LoVo (cell line): ENCODE measurements at regions not wholly inside any gene's neighbourhood (a gene's known extent, or its start where the extent isn't known, plus 50 kb on each side); places are given as distances from the start of the nearest gene placed in this dataset.
"Not testable (repeated sequence)": the region's sequence is repeated elsewhere in the genome, so short reads cannot be mapped to it uniquely, and the experiment has no call there.

ENCODE experiments used
- DNase-seq: peaks from one replicate; pipeline ENCODE4 v3.0.0-alpha.2; 2016; ENCODE audit warnings: low spot score

DNA sequence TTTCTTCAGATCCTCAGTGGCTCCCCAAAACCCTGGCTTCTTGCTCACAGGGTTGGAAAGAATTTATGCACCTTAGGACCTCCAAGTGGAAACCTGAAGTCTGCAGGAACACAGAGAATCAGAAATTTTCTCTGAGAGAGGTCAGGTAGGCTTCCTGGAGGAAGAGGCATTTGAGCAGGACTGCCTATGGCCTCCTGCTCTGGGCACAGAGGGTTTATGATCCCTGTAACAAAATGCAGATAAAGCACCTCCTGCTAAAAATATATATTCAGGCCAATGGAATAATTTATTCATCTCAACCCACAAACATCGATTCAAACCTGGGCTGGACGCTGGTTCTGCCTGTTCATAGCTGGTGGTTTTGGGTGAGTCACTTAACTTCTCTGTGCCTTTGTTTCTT is 68.1 kb upstream of the FGF3 start:
- DNase-seq = no peak

- no peak for DNase-seq
Observed at GRCh38 chr11:69887841-69888427, 68.7 kb upstream of the FGF3 start.

DNA sequence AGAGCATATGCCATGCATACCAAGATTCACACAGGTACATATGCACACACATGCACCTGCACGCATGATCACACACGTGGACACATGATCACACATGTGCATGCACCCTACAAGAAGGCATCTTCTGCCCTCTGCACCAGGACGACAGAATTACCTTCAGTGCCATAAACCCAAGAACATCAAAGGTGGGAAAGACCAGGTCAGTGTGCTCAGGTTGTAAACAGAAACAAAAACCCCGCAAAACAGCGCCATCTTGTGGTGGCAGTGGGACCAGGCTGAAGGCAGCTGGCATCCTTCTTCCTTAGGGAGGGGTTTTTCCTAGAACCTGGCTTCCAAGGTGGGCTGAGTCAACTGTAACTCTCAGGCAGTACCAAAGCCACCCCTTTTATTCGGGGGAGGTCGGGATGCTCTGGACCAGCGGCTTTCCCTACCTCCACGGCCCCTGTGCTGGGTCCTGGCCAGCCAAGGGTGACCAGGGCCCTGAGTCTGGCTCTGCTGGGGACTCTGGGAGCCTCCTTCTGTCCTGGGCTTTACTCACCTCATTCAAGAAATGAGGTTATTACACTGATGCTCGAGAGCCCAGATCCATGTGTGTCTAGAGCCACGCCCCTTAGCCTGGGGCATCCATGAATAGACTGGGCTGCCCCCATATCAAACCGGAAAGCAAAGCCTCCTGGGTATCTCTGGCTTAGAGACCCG is 69.4 kb upstream of the FGF3 start:
- DNase-seq = peak; percentile 74

GRCh38 chr11:69889400-69890318 is 70.4 kb upstream of the FGF3 start:
- DNase-seq = no peak

DNA sequence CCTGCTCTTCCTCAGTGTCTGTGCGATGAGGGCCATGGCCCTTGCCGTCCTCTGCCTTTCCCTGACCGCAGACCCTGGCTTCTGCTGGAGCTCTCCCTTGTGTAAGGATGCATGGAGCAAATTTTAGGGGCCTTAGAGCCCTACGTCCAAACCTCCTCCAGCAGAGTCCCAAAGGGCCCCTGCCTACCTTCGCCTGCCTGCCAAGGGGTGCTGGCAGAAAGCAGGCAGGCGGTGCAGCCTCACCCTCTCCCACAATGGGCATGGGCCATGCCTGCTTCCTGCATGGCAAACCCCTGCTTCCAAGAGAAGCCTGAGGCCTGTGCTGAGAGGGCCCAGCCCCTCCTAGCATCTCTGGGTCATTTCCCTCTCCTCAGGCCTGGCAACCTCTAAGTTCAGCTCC is 71.3 kb upstream of the FGF3 start:
- DNase-seq = no peak

GRCh38 chr11:69891421-69892236 is 72.4 kb upstream of the FGF3 start:
- DNase-seq = no peak

GRCh38 chr11:69892237-69892985 is 73.2 kb upstream of the FGF3 start:
- no peak for DNase-seq

GRCh38 chr11:69892986-69893555 is 73.9 kb upstream of the FGF3 start:
- DNase-seq = no peak

- no peak for DNase-seq
Observed at GRCh38 chr11:69893631-69894030, 74.4 kb upstream of the FGF3 start.

DNA sequence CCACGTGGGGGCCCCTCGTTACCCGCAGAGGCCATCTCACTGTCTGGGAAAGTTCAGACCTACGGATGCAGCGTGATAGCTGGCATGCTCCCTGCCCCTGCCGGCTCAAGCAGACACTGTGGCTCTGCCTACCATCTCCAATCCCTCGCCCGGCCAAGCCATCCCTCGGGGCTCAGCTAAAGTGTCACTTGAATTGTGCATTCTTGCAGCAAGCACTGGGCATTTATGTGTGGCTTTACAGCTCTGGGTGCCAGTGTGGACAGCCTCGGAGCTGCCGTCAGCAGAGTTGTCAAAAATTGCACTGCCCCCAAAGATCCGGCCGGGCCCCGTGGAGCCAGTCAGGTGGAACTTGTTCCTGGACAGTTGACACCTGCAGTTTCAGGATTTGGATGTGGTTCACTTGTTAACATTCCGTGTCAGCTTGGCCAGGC is 75.0 kb upstream of the FGF3 start:
- DNase-seq = no peak

DNA sequence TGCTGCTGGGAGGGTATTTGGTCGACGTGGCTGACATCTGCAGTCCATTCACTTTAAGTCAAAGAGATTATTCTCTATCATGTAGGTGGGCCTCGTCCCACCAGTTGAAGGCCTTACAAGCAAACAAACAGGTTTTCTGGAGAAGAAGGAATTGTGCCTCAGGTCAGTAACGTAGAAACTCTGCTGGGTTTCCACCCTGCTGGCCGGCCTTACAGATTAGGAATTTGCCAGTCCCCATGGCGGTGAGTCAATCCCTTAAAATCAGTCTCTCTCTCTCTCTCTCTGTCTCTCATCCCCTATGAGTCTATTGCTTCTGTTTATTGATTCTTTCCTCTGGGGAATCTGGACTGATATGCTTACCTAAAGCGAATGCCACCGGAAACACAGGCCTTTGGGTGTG is 75.4 kb upstream of the FGF3 start:
- no peak for DNase-seq

DNA sequence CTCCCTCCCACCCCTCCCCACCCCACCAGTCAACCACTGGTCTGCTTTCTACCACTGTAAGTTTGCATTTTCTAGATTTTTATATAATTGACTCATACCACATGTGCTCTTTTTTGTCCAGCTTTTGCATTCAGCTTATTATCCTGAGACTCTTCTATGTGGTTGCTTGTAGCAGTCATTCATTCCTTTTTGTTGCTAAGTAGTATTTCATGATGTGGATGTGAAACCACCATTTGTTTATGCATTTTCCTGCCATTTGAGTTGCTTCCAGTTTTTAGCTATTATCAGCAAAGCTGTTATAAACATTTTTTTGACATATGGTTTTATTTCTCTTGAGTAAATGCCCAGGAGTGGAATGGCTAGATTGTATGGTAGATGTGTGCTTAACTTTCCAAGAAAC is 77.0 kb upstream of the FGF3 start:
- DNase-seq = no peak

DNA sequence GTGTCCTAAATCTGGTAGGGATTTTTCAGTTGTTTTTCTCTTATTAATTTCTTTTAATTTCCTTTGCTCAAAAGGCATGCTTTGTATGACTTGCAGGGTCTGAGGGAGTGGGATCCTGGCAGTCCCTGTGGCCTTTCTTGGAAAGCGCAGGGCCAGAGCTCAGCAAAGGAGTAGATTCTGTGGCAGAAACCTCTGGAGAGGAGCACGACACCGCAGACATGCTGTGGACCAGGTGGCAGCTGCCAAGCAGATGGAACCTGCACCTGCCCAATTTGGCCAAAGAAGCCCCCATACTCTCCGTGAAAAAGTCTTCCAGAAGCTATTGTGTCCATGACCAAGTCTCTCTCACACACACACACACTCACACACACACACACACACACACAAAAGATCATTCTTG is 78.9 kb upstream of the FGF3 start:
- no peak for DNase-seq

GRCh38 chr11:69899957-69900821 is 81.0 kb upstream of the FGF3 start:
- peak; percentile 57 for DNase-seq

DNA sequence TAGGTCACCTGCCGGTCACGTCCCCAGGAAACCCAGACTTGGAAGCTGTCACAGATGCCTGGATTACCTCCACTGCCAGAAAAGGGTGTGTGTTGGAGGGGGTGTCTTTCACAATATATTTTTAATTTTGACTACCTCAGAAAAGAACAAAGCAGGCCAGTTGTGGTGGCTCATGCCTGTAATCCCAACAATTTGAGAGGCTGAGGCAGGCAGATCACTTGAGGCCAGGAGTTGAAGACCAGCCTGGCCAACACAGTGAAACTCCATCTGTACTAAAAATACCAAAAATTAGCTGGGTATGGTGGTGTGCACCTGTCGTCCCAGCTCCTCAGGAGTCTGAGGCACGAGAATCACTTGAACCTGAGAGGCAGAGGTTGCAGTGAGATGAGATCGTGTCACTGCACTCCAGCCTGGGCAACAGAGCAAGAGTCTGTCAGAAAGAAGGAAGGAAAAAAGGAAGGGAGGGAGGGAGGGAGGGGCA is 81.6 kb upstream of the FGF3 start:
- DNase-seq = not testable (repeated sequence)

DNA sequence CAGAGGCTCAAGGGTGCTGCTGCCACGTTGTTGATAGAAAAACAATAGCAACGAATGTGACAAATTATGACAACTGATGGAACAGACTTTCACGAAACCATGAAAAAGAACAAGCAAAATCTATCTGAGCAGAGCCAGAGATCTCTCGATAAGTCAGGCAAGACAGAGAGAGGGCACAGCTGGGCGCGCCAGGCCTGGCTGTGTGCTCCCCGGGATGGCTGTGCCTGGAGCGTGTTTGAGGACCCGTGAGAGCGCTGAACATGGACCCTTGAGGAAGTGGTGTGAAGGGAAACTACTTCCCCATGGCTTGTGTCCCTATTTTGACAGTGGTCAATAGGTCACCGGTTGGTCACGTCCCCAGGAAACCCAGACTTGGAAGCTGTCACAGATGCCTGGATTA is 83.1 kb upstream of the FGF3 start:
- no peak for DNase-seq

GRCh38 chr11:69903211-69903610 is 84.0 kb upstream of the FGF3 start:
- DNase-seq = no peak

DNA sequence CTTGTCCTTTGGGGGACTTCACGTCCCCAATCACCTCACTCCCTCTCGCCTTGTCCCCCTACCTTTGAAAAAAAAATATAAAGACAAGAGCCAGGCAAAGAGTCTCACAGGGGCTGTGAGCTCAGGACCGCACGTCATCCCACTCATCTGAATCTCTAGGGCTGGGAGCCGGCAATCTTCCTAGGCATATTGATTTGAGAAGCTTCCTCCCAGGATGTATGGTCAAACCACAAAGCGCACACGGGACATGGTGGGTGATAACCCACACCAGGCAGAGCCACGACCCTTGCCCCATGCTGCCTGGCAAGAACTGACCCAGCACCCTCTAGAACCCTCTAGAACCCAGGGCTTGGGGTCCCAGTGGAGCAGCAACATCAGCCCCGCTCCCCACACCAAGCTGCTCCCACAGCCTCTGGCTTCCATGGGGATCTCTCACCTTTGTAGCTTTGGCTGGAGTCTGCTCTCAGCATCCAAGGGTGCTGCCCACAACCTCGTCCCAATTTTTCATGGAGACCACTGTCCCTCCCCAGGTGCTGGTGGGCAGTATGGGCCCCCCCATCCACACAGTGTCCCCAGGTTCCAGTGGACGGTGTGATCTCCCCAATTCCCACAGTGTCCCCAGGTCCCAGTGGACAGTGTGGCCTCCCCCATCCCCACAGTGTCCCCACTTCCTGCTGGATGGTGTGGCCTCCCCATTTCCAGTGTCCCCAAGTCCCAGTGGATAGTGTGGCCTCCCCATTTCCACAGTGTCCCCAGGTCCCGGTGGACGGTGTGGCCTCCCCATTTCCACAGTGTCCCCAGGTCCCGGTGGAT is 85.2 kb upstream of the FGF3 start:
- DNase-seq = no peak

GRCh38 chr11:69904974-69905535 is 85.8 kb upstream of the FGF3 start:
- no peak for DNase-seq
